NCI-H774 (cell line): ENCODE measurements at regions not wholly inside any gene's neighbourhood (a gene's known extent, or its start where the extent isn't known, plus 50 kb on each side); places are given as distances from the start of the nearest gene placed in this dataset.

Source experiments
- DNase-seq: peaks from one replicate; lab custom pipeline; 2025; lab: John Stamatoyannopoulos, UW

GRCh38 chr11:96607864-96608558, 218.2 kb downstream of the JRKL start:
- DNase-seq: no peak

GRCh38 chr11:96614101-96614500, 224.3 kb downstream of the JRKL start:
- DNase-seq: no peak

- DNase-seq: no peak
Measured at GRCh38 chr11:96614846-96615245, 225.0 kb downstream of the JRKL start.

DNA sequence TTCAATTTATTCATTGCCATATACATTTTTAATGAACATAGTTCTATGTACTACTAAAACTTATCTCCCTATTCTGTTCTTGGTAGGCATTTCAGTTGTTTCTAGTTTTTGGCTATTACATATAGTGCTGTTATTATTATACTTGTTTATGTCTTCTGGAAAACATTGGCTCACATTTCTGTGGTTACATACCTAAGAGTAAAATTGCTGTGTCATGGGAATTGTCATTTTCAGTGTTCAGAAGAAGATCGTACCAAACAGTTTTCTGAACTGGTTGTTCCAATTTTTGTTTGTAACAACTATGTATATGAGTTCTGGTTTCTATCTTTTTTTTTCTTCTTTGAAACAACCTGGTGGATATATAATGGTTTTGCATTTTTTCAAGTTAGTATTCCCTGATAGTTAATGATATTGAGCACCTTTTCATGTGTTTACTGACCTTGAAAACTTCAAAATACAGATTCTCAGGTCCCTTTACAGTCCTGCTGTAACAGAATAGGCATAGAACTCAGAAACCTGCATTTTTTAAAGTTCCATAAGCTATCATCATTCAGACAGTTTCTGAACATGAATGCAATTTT, 230.7 kb downstream of the JRKL start:
- no peak for DNase-seq

GRCh38 chr11:96621161-96621560, 231.3 kb downstream of the JRKL start:
- DNase-seq: no peak

DNA sequence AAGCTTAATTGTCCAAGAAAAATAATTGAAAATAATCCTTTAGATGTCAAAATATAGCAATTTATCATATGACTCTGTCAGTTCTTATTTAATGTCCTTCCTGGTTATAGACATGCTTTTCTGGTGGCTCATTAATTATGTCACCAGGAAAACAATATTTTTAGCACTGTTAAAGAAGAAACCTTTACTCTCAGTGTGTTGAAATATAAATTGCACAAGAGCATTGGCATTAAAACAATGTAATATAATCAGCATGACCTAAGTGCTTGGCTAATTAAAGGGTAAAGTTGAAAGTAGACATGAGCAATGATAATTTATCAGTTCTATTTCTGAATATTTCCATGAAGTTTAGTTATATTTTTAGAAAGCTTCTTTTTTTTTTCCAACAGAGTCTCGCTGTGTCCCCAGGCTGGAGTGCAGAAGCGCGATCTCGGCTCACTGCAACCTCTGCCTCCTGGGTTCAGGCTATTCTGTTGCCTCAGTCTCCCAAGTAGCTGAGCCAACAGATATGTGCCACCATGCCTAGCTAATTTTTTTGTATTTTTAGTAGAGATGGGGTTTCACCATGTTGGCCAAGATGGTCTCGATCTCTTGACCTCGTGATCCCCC, 232.3 kb downstream of the JRKL start:
- no peak for DNase-seq

- DNase-seq: no peak
Measured at GRCh38 chr11:96624126-96624525, 234.3 kb downstream of the JRKL start.

- DNase-seq: no peak
Measured at GRCh38 chr11:96627376-96627775, 237.6 kb downstream of the JRKL start.

DNA sequence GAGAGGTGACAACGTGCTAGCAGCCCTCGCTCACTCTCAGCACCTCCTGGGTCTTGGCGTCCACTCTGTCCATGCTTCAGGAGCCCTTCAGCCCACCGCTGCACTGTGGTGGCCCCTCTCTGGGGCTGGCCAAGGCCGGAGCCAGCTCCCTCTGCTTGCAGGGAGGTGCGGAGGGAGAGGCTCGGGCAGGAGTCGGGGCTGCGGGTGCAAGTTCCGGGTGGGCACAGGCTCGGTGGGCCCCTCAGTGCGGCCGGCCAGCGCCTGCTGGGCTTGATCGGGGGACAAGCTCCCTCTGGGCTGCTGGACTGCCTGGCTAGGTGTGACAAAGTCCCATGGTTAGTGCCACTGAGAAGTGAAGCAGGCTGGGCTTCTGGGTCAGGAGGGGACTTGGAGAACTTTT, 245.8 kb downstream of the JRKL start:
- no peak for DNase-seq

GRCh38 chr11:96641261-96641660, 251.4 kb downstream of the JRKL start:
- no peak for DNase-seq

- DNase-seq: no peak
Measured at GRCh38 chr11:96642583-96642982, 252.8 kb downstream of the JRKL start.

- no peak for DNase-seq
Measured at GRCh38 chr11:96643173-96643572, 253.4 kb downstream of the JRKL start.

GRCh38 chr11:96647621-96648020, 257.8 kb downstream of the JRKL start:
- no peak for DNase-seq

DNA sequence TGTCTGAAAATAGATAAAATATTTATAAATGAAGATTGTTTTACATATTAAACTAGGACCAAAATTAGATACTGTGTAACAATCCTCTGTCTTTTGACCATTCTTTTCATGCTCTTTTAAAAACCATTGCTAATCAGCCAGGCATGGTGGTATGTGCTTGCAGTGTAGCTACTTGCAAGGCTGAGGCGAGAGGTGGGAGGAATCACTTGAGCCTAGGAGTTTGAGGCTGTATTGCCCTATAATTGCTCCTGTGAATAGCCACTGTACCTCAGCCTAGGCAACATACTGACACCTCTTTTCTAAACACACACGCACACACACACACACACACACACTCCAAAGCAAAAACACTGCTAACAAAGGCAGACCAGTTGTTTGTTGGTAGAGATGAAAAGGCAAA, 259.2 kb downstream of the JRKL start:
- peak; percentile 9 for DNase-seq

GRCh38 chr11:96652516-96652915, 262.7 kb downstream of the JRKL start:
- no peak for DNase-seq

- DNase-seq: no peak
Measured at GRCh38 chr11:96655474-96655873, 265.7 kb downstream of the JRKL start.

DNA sequence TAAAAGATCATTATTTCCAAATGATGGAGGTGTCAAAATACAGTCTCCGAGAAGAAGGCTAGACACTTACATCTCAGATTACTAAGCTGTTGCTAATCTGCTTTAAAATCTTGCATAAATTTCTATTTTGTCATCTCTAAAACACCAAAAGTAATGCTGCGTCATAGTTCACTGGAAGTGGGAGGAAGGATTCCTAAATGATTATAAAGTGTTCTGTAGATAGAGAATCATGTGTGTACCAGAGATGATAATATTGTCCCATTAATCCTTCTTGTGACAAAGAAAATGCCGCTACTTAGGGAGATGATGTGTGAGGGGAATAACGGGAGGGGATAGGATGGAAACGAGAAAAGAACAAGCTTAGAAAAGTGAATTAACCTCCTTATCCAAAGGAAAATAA, 268.6 kb downstream of the JRKL start:
- DNase-seq: no peak

- no peak for DNase-seq
Measured at GRCh38 chr11:96664110-96664509, 274.3 kb downstream of the JRKL start.

DNA sequence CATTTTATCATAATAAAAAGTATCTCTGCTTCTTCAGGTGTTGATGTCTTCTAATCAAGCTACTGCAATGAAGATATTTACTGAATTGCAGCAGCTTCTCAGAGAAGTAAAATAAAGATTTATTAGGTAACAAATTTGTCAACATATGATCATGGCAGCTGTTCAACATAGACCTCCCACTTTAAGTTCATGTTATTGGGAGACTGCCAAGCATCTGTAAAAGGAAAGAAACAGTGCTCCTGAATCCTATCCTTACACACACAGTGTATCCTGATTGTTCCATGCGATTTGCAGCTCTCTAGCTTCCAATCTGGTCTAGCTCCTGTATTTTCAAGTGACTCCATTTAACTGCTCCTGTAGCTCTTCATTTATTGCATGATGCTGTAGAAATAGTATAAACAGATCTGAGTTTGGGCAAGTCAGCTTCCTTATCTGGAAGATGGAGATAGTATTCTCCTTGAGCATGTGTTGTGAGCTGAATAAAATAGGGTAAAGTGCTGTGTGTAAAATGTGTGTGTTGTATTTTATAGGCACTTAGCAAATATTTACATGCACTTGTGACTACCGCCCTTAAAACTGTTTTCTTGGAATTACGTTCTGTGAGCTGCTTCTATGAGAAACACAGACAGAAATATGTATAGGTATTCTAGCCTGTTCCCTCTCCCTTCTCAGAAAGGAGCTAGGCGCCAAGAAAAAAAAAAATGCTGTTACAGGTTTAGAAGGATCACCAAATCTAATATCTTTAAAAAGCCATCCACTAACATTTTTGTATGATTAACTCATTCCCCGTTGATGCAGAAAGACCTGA, 290.6 kb downstream of the JRKL start:
- no peak for DNase-seq

DNA sequence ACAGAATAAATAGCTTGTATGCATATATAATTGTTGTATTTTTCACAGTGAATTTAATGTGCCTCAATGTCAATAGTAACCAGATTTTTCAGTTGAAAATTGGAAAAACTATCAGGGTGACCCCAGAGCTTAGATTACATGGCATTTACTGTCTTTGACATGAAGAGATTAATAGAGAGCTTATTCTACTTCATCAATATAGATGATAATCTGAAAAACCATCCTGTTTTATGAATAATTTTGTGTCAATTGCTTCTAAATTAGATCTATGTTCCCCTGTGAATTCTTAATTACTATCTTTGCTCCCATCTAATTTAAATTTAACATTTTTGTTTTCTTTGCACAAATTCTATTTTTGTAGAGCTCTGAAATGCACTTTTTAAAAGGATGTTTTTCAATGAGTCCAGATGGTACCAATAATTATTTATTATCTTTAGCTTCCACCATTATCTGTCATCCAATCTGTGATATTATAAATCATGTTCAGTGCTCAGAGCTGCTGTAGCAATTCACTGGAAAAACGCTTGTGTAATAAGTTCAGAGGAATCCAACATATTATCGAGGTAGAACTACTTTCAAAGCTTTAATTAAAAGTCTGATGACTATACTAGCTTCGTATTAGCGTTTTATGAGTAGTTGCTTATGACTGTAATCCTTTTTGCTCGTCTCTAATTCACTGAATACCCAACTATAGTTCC, 291.4 kb downstream of the JRKL start:
- DNase-seq: no peak

DNA sequence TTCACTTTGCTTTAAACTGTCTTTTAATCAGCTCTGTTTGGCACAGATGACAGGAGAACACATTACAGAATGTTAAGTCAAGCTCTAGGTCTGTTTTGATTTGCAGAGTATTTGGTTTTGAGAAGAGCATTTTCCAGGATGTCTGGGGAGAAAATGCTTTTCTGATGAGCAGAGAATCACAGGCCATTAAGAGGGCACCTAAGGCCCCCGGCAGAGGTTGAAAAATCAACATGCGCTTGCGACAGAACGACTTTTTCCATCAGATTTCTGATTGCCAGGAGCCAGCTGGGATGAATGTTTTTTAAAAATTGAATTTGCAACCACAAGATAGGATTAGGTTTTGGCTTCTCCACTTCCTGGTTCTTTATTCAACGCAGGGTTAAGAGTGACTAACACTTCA, 304.5 kb downstream of the JRKL start:
- DNase-seq: no peak

- DNase-seq: no peak
Measured at GRCh38 chr11:96696731-96697130, 306.9 kb downstream of the JRKL start.
